SK-N-SH (cell line): ENCODE measurements at regions not wholly inside any gene's neighbourhood (a gene's known extent, or its start where the extent isn't known, plus 50 kb on each side); places are given as distances from the start of the nearest gene placed in this dataset.

ENCODE experiments used
- CHD2 ChIP-seq: fragments of 150-350 bp; IDR thresholded peaks from 2 replicates; pipeline ENCODE4 v1.6.1; 2018; ENCODE audit warnings: low read length; ENCODE audit not compliant: partially characterized antibody
- RAD21 ChIP-seq: IDR thresholded peaks from 2 replicates; pipeline ENCODE4 v1.6.1; 2012; ENCODE audit warnings: mild to moderate bottlenecking, low read length
- USF1 ChIP-seq: IDR thresholded peaks from 2 replicates; pipeline ENCODE4 v1.4.0; 2012; ENCODE audit warnings: low read depth, borderline replicate concordance
- TF ChIP-seq, protein P1 (sequence below): fragments of 200-600 bp; sonication (generic); IDR thresholded peaks from 2 replicates; pipeline ENCODE4 v1.6.1; 2017; ENCODE audit warnings: antibody characterized with exemption, mild to moderate bottlenecking, moderate library complexity

DNA sequence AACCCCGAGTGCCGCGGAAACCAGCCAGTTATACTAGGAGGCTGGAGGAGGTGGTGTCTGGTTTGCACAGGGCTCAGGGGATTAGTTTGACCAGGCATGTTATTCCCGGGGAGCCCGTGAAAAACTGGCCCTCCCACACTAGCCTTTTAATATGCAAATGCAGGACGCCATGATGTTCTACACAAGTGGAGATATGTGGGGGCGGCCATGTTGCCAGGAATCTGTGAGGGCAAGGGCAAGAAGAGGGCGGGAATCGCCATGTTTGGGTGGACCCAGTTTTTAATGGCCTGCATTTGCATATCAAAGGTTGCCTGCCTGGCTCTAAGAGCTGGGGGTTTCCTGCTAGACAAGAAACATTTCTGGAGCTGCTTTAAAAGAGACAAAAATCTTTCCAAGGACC, 940.7 kb downstream of the CDH18 start:
- TF ChIP-seq RAD21 (no peak), CHD2 (no peak), USF1 (no peak)
- TF ChIP-seq, protein P1, sequence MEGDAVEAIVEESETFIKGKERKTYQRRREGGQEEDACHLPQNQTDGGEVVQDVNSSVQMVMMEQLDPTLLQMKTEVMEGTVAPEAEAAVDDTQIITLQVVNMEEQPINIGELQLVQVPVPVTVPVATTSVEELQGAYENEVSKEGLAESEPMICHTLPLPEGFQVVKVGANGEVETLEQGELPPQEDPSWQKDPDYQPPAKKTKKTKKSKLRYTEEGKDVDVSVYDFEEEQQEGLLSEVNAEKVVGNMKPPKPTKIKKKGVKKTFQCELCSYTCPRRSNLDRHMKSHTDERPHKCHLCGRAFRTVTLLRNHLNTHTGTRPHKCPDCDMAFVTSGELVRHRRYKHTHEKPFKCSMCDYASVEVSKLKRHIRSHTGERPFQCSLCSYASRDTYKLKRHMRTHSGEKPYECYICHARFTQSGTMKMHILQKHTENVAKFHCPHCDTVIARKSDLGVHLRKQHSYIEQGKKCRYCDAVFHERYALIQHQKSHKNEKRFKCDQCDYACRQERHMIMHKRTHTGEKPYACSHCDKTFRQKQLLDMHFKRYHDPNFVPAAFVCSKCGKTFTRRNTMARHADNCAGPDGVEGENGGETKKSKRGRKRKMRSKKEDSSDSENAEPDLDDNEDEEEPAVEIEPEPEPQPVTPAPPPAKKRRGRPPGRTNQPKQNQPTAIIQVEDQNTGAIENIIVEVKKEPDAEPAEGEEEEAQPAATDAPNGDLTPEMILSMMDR = no peak
